ACC112 (cell line): ENCODE measurements at regions not wholly inside any gene's neighbourhood (a gene's known extent, or its start where the extent isn't known, plus 50 kb on each side); places are given as distances from the start of the nearest gene placed in this dataset.

Experiments
- H2AFZ ChIP-seq: fragments of 200-600 bp; sonication (generic); one replicate; pipeline ENCODE4 v1.6.0; 2017; ENCODE audit warnings: antibody characterized with exemption, low read length; ENCODE audit not compliant: unreplicated experiment
- H3K27ac ChIP-seq: fragments of 200-600 bp; sonication (generic); 2 replicates; pipeline ENCODE4 v1.5.1; 2014; ENCODE audit warnings: low read depth, mild to moderate bottlenecking, antibody characterized with exemption, low read length, moderate library complexity
- H3K27me3 ChIP-seq: fragments of 200-600 bp; sonication (generic); 2 replicates; pipeline ENCODE4 v1.6.1; 2014; ENCODE audit warnings: mild to moderate bottlenecking, antibody characterized with exemption, low read length, moderate library complexity, mixed read lengths; ENCODE audit not compliant: insufficient read depth
- H3K36me3 ChIP-seq: fragments of 200-600 bp; sonication (generic); 2 replicates; pipeline ENCODE4 v1.6.1; 2016; ENCODE audit warnings: mild to moderate bottlenecking, antibody characterized with exemption, low read length, moderate library complexity, mixed read lengths; ENCODE audit not compliant: insufficient read depth
- H3K4me1 ChIP-seq: fragments of 200-600 bp; sonication (generic); one replicate; pipeline ENCODE4 v1.6.1; 2016; ENCODE audit warnings: low read length, mixed read lengths; ENCODE audit not compliant: insufficient read depth, unreplicated experiment, control insufficient read depth
- H3K4me3 ChIP-seq: fragments of 200-600 bp; sonication (generic); 2 replicates; pipeline ENCODE4 v1.5.1; 2014; ENCODE audit warnings: mild to moderate bottlenecking, low read depth, low read length
- H3K79me2 ChIP-seq: fragments of 200-600 bp; sonication (generic); one replicate; pipeline ENCODE4 v1.6.0; 2016; ENCODE audit warnings: low read length; ENCODE audit not compliant: control insufficient read depth, unreplicated experiment, insufficient read depth

GRCh38 chr6:41451039-41451438 is 95.1 kb upstream of the FOXP4 start:
- H2AFZ ChIP-seq = no peak overlapping the region
- no peaks in the 10 kb centered on the region for H3K36me3 ChIP-seq
- H3K27me3 ChIP-seq = peaks cover 28% of the 10 kb centered on the region
- H3K4me1 ChIP-seq = no peaks in the 10 kb centered on the region
- no peak overlapping the region for H3K4me3 ChIP-seq
- H3K79me2 ChIP-seq = no peaks in the 10 kb centered on the region
- no peak overlapping the region for H3K27ac ChIP-seq

GRCh38 chr6:41451515-41452163 is 94.5 kb upstream of the FOXP4 start:
- no peaks in the 10 kb centered on the region for H3K36me3 ChIP-seq
- no peaks in the 10 kb centered on the region for H3K79me2 ChIP-seq
- H3K27ac ChIP-seq = no peak overlapping the region
- H3K4me1 ChIP-seq = no peaks in the 10 kb centered on the region
- H3K27me3 ChIP-seq = peaks cover 30% of the 10 kb centered on the region
- H2AFZ ChIP-seq = no peak overlapping the region
- H3K4me3 ChIP-seq = no peak overlapping the region

- Histone ChIP-seq H3K36me3 (no peaks in the 10 kb centered on the region), H2AFZ (no peak overlapping the region), H3K27me3 (peaks cover 35% of the 10 kb centered on the region), H3K4me3 (no peak overlapping the region), H3K27ac (no peak overlapping the region), H3K79me2 (no peaks in the 10 kb centered on the region), H3K4me1 (no peaks in the 10 kb centered on the region)
These were observed 93.4 kb upstream of the FOXP4 start for GRCh38 chr6:41452763-41453162.

DNA sequence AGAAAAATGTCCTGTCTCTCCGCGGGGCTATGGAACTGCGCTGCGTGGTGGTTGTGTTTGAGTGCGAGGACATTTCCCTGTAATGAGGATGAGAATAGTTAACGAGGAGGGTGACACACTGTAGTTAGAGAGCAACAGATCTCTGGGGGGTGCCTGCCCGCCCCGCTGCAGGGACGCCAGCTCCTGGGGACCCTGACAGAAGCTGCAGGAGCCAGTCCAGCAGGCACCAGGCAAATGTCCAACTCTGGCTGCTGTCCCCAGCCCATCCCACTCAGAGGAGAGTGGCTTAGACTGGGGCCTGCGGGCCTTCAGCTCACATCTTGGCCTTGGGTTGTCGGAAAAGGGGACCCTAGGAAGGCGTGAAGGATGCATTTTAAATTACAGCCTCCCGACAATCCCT is 92.9 kb upstream of the FOXP4 start:
- Histone ChIP-seq H2AFZ (no peak overlapping the region), H3K4me1 (no peaks in the 10 kb centered on the region)

DNA sequence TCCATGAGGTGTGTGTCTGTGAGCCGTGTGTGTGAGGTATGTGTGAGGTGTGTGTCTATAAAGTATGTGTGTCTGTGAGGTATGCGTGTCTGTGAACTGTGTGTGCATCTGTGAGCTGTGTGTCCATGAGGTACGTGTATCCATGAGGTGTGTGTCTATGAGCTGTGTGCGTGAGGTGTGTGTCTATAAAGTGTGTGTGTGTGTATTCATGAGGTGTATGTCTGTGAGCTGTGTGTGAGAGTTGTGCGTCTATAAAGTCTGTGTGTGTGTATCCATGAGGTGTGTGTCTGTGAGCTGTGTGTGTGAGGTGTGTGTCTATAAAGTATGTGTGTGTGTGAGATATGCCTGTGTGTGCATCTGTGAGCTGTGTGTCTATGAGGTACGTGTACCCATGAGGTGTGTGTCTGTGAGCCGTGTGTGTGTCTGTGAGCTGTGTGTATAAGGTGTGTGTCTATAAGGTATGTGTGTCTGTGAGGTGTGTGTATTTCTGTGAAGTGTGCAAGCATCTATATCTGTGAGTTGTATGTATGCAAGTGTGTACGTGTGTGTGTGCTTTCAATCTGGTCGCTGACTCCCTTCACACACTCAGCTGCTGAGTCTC is 91.9 kb upstream of the FOXP4 start:
- Histone ChIP-seq H3K4me1 (no peaks in the 10 kb centered on the region), H3K27me3 (peaks cover 43% of the 10 kb centered on the region), H2AFZ (no peak overlapping the region), H3K4me3 (no peak overlapping the region), H3K36me3 (no peaks in the 10 kb centered on the region), H3K27ac (no peak overlapping the region), H3K79me2 (no peaks in the 10 kb centered on the region)

More for the DNA sequence above, 92.9 kb upstream of the FOXP4 start:
- no peaks in the 10 kb centered on the region for H3K36me3 ChIP-seq
- no peaks in the 10 kb centered on the region for H3K79me2 ChIP-seq
- H3K4me3 ChIP-seq = no peak overlapping the region
- H3K27ac ChIP-seq = no peak overlapping the region
- peaks cover 39% of the 10 kb centered on the region for H3K27me3 ChIP-seq

GRCh38 chr6:41455410-41455809 is 90.8 kb upstream of the FOXP4 start:
- Histone ChIP-seq H3K79me2 (no peaks in the 10 kb centered on the region), H3K4me1 (no peaks in the 10 kb centered on the region), H2AFZ (no peak overlapping the region), H3K4me3 (no peak overlapping the region), H3K27ac (no peak overlapping the region), H3K27me3 (peaks cover 47% of the 10 kb centered on the region), H3K36me3 (no peaks in the 10 kb centered on the region)

- no peaks in the 10 kb centered on the region for H3K79me2 ChIP-seq
- no peak overlapping the region for H3K27ac ChIP-seq
These were observed 90.4 kb upstream of the FOXP4 start for GRCh38 chr6:41455818-41456217.

DNA sequence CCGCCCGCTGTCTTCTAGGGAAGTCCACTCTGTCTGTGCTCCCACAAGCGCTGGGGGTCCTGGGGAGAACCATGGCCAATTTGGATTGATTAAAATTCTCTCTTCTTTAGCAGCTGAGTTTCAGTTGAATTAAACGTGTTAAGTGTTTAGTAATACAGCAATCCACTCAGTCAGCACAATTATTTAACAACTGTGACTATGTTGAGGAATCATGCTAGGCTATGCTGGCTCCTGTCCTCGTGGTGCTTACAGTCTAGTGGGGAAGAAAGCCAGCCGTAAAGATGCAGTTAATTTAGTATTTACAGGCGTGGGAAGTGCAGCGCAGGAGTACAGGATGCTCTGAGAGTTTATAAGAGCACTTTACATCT is 88.9 kb upstream of the FOXP4 start:
- H3K27ac ChIP-seq = no peak overlapping the region
- H2AFZ ChIP-seq = no peak overlapping the region
- H3K36me3 ChIP-seq = no peaks in the 10 kb centered on the region
- no peaks in the 10 kb centered on the region for H3K4me1 ChIP-seq
- H3K79me2 ChIP-seq = no peaks in the 10 kb centered on the region
- H3K27me3 ChIP-seq = peaks cover 54% of the 10 kb centered on the region
- H3K4me3 ChIP-seq = no peak overlapping the region

More at GRCh38 chr6:41455818-41456217, 90.4 kb upstream of the FOXP4 start:
- Histone ChIP-seq H3K36me3 (no peaks in the 10 kb centered on the region), H3K4me1 (no peaks in the 10 kb centered on the region), H3K27me3 (peaks cover 48% of the 10 kb centered on the region), H3K4me3 (no peak overlapping the region), H2AFZ (no peak overlapping the region)

GRCh38 chr6:41459738-41460137 is 86.4 kb upstream of the FOXP4 start:
- H3K4me3 ChIP-seq = no peak overlapping the region
- no peaks in the 10 kb centered on the region for H3K36me3 ChIP-seq
- no peak overlapping the region for H2AFZ ChIP-seq
- no peaks in the 10 kb centered on the region for H3K79me2 ChIP-seq
- peaks cover 42% of the 10 kb centered on the region for H3K27me3 ChIP-seq
- no peak overlapping the region for H3K27ac ChIP-seq
- peaks cover 7% of the 10 kb centered on the region for H3K4me1 ChIP-seq

DNA sequence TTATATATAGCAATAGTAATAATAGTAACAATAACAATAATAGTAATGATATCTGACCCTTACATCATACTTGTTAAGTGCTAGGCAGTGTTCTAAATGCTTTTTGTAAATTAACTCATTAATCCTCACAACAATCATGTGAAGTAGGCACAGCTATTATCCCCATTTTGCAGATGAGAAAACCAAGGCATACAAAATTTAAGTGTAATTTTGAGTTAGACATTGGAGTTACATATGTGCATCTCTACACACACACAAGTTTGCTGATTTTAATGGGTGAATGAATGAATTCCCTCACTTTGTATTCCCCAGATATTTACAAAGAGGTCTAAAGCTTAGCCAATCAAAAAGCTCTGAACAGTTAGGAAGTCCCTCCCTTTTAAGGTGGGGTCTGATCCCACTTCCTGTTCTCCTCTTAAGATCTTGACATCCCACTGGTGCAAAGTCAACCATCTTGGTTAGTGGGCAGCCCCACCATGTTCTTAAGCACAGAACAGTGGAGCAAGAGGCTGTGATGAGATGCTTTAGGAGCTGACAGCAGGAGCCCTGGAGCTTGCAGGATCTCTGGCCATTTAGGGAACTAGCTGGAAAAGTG is 85.3 kb upstream of the FOXP4 start:
- Histone ChIP-seq H3K4me1 (peaks cover 7% of the 10 kb centered on the region), H3K4me3 (no peak overlapping the region), H3K27me3 (peaks cover 31% of the 10 kb centered on the region), H3K27ac (no peak overlapping the region), H3K79me2 (no peaks in the 10 kb centered on the region), H2AFZ (no peak overlapping the region), H3K36me3 (no peaks in the 10 kb centered on the region)

DNA sequence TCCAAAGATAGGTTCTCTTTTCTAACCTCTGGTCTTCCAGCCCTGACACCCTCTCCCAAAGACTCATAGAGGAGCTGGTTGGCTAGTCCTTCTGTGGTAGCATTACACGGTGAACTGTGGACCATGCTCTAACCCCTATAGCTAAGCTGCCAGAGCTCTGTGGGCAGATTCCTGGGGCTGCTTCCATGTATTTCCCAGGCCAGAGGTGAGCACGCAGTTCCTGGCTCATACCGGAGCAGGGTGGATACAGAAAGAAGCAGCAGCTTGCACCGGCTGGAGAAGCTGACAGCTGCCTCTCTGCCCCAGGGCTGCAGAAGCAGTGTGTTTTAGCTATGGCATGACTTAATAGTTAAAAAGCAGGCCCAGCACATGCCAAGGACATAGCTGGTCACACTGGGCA is 84.1 kb upstream of the FOXP4 start:
- no peaks in the 10 kb centered on the region for H3K36me3 ChIP-seq
- no peaks in the 10 kb centered on the region for H3K79me2 ChIP-seq
- peaks cover 11% of the 10 kb centered on the region for H3K4me1 ChIP-seq
- H3K27me3 ChIP-seq = peaks cover 25% of the 10 kb centered on the region; the same call in 1 of the 2 replicates
- no peak overlapping the region for H2AFZ ChIP-seq
- H3K27ac ChIP-seq = no peak overlapping the region
- no peak overlapping the region for H3K4me3 ChIP-seq
